ENCODE measurements at regions not wholly inside any gene's neighbourhood (a gene's known extent, or its start where the extent isn't known, plus 50 kb on each side); places are given as distances from the start of the nearest gene placed in this dataset.

DNA sequence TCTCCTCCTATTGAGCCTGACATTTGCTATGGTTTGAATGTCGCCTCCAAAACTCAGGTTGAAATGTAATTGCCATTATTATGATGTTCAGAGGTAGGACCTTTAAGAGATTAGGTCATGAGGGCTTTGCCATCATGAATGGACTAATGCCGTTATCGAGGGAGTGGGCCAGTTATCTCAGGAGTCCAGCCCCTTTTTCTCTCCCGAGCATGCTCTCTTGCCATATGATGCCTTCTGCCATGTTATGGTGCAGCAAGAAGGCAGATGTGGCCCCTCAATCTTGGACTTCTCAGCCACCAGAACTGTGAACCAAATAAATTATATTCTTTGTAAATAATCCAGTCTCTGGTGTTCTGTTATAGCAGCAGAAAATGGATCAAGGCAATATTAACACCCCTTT is 323.5 kb downstream of the RRAGC start:
- ChIA-PET POLR2A (no interaction called here), CTCF (no interaction called here)
- BruUV-seq (replicated peaks), result no TSS peak
- Histone ChIP-seq H3K36me3 (ENCODE audit: control insufficient read depth in 2 of 2, extremely low read depth in 1 of 2, insufficient read depth in 2 of 2, low read length in 2 of 2) (no peaks in the 10 kb centered on the region), H3K4me2 (ENCODE audit: insufficient read depth, low read length) (no peak overlapping the region), H3K27me3 (ENCODE audit: control insufficient read depth in 2 of 2, insufficient read depth in 2 of 2, low read length in 2 of 2) (peaks cover 2 to 3% of the 10 kb centered on the region in 2 experiments), H4K20me1 (replicated peaks; ENCODE audit: control insufficient read depth, extremely low read depth, insufficient read depth, low read length) (no peaks in the 10 kb centered on the region), H3K4me3 (replicated peaks in 1 of 3; ENCODE audit: insufficient read depth in 1 of 3, low read depth in 1 of 3, low read length in 3 of 3) (no peak overlapping the region), H2AFZ (ENCODE audit: low read depth, low read length) (no peak overlapping the region), H3K79me2 (ENCODE audit: control insufficient read depth, insufficient read depth, low read length) (no peaks in the 10 kb centered on the region), H3K4me1 (ENCODE audit: control insufficient read depth, extremely low read depth, insufficient read depth, low read length) (no peaks in the 10 kb centered on the region), H3K9ac (replicated peaks; ENCODE audit: extremely low read depth, insufficient read depth, low read length) (no peak overlapping the region), H3K9me3 (replicated peaks; ENCODE audit: control insufficient read depth, insufficient read depth, low read length) (no peaks in the 10 kb centered on the region), H3K27ac (ENCODE audit: insufficient read depth, low read depth, low read length) (no peak overlapping the region), H3K9me1 (replicated peaks; ENCODE audit: control insufficient read depth, extremely low read depth, insufficient read depth, low read length) (no peaks in the 10 kb centered on the region)
- intact Hi-C loops (cut with micrococcal nuclease), result no loop called here
- dilution Hi-C loops (cut with MboI; ENCODE audit: extremely low pct_ligation_motif_present, low sequenced_read_pairs), result no loop called here
- DNase-seq (ENCODE audit: low read depth, low spot score), result no peak
- TF ChIP-seq POLR2AphosphoS5 (IDR thresholded peaks at IDR 0.05; ENCODE audit: insufficient read depth, low read depth, low read length) (no peak), JUN (IDR thresholded peaks at IDR 0.05; ENCODE audit: borderline replicate concordance, insufficient read depth, insufficient read length, low read depth) (no peak), POLR2A (IDR thresholded peaks at IDR 0.05; ENCODE audit: low read depth, low read length) (no peak), GATA2 (IDR thresholded peaks at IDR 0.05; ENCODE audit: insufficient read depth, insufficient read length, low read depth, low read length) (no peak), MYC (IDR thresholded peaks at IDR 0.05; ENCODE audit: low read depth, low read length) (no peak), FOS (IDR thresholded peaks at IDR 0.05; ENCODE audit: borderline replicate concordance, insufficient read depth, low read length) (no peak), EZH2 (IDR thresholded peaks at IDR 0.05; ENCODE audit: borderline replicate concordance, low read depth, low read length, severe bottlenecking) (no peak)
- TF ChIP-seq, protein P1, sequence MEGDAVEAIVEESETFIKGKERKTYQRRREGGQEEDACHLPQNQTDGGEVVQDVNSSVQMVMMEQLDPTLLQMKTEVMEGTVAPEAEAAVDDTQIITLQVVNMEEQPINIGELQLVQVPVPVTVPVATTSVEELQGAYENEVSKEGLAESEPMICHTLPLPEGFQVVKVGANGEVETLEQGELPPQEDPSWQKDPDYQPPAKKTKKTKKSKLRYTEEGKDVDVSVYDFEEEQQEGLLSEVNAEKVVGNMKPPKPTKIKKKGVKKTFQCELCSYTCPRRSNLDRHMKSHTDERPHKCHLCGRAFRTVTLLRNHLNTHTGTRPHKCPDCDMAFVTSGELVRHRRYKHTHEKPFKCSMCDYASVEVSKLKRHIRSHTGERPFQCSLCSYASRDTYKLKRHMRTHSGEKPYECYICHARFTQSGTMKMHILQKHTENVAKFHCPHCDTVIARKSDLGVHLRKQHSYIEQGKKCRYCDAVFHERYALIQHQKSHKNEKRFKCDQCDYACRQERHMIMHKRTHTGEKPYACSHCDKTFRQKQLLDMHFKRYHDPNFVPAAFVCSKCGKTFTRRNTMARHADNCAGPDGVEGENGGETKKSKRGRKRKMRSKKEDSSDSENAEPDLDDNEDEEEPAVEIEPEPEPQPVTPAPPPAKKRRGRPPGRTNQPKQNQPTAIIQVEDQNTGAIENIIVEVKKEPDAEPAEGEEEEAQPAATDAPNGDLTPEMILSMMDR (IDR thresholded peaks at IDR 0.05; ENCODE audit: extremely low read depth in 1 of 2, insufficient read depth in 1 of 2, low read depth in 1 of 2, low read length in 2 of 2), result no peak
- TF ChIP-seq, protein P2, sequence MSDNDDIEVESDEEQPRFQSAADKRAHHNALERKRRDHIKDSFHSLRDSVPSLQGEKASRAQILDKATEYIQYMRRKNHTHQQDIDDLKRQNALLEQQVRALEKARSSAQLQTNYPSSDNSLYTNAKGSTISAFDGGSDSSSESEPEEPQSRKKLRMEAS (IDR thresholded peaks at IDR 0.05; ENCODE audit: insufficient read depth, insufficient read length), result no peak
- FAIRE-seq, result no peak
